DOHH2 (cell line): ENCODE measurements at regions not wholly inside any gene's neighbourhood (a gene's known extent, or its start where the extent isn't known, plus 50 kb on each side); places are given as distances from the start of the nearest gene placed in this dataset.

ENCODE experiments used
- CTCF ChIP-seq: fragments of 200-600 bp; sonication (generic); IDR thresholded peaks from one replicate; pipeline ENCODE4 v1.5.1; 2014; ENCODE audit warnings: antibody characterized with exemption, mild to moderate bottlenecking, low read depth, low read length; ENCODE audit not compliant: poor library complexity, severe bottlenecking
- EZH2phosphoT487 ChIP-seq: fragments of 200-600 bp; sonication (generic); IDR thresholded peaks from 2 replicates; pipeline ENCODE4 v1.6.1; 2017; ENCODE audit warnings: borderline replicate concordance, mild to moderate bottlenecking, antibody characterized with exemption, low read length, moderate library complexity, mixed read lengths

GRCh38 chr13:21967871-21968270 is 297.0 kb downstream of the FGF9 start:
- TF ChIP-seq CTCF = no peak
- TF ChIP-seq EZH2phosphoT487 = no peak
